ENCODE measurements at regions not wholly inside any gene's neighbourhood (a gene's known extent, or its start where the extent isn't known, plus 50 kb on each side); places are given as distances from the start of the nearest gene placed in this dataset.

GRCh38 chr1:22245100-22245650 lies 102.3 kb upstream of the WNT4 start:
- Mint-ChIP-seq H3K27ac (peak overlapping the region; percentile 42), H3K27me3 (ENCODE audit: insufficient read depth, low read depth) (peaks cover 27% of the 10 kb centered on the region), H3K9me3 (peaks cover 2% of the 10 kb centered on the region), H3K4me3 (no peak overlapping the region), H3K36me3 (no peaks in the 10 kb centered on the region), H3K4me1 (peaks cover 67% of the 10 kb centered on the region)
- peaks cover 11% of the 10 kb centered on the region for H3F3A ChIP-seq (ENCODE audit: low read depth)
- H3K9ac ChIP-seq, result no peak overlapping the region
- peak overlapping the region; percentile 58 for H3K4me2 ChIP-seq
- peaks cover 21% of the 10 kb centered on the region for H3K4me1 ChIP-seq
- H3K36me3 ChIP-seq, result no peaks in the 10 kb centered on the region
- no peaks in the 10 kb centered on the region for H3K9me3 ChIP-seq (ENCODE audit: low read depth)
- peaks cover 32% of the 10 kb centered on the region for H4K20me1 ChIP-seq (ENCODE audit: low read depth)
- no peak for DNase-seq (ENCODE audit: low spot score)
- H3K79me2 ChIP-seq (ENCODE audit: low read depth), result no peaks in the 10 kb centered on the region
- TF ChIP-seq EZH2 (IDR thresholded peaks at IDR 0.05), result no peak
- no peak for TF ChIP-seq EZH2phosphoT487 (IDR thresholded peaks at IDR 0.05)
- TF ChIP-seq CTCF (IDR thresholded peaks at IDR 0.05), result no peak
- H3K27ac ChIP-seq, result no peak overlapping the region
- peaks cover 94% of the 10 kb centered on the region for H3K27me3 ChIP-seq
- no peak overlapping the region for H3K4me3 ChIP-seq
- H2AFZ ChIP-seq (replicated peaks), result no peak overlapping the region

DNA sequence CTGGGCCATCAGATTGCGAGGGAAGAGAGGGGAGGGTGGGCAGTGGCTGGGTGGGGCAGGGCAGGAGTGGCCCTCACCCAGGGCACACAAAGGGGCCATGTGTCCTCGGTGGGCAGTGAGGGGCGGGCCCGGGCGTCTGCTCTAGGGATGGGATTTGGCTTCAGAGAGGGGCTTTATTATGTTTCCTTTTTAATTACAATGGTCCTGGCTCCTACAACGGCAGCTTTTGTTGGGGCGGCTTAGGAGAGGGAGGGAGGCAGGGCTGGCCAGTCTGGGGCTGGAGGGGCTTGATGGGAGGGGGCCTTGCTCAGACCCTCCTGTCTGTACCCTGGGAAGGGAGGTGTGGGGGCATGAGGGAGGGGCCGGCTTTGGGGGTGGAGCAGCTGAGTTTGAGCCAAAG lies 102.8 kb upstream of the WNT4 start:
- DNase-seq (ENCODE audit: low spot score), result peak; percentile 81
- Histone ChIP-seq H3F3A (ENCODE audit: low read depth) (peaks cover 11% of the 10 kb centered on the region), H3K4me3 (no peak overlapping the region), H3K79me2 (ENCODE audit: low read depth) (no peaks in the 10 kb centered on the region), H3K9me3 (ENCODE audit: low read depth) (no peaks in the 10 kb centered on the region), H3K4me2 (peak overlapping the region; percentile 58), H3K27ac (no peak overlapping the region), H3K9ac (no peak overlapping the region), H3K4me1 (peaks cover 21% of the 10 kb centered on the region), H3K27me3 (peaks cover 94% of the 10 kb centered on the region), H3K36me3 (no peaks in the 10 kb centered on the region), H2AFZ (replicated peaks) (no peak overlapping the region), H4K20me1 (ENCODE audit: low read depth) (peaks cover 32% of the 10 kb centered on the region)
- H3K9me3 Mint-ChIP-seq, result peaks cover 2% of the 10 kb centered on the region
- H3K27ac Mint-ChIP-seq, result no peak overlapping the region
- H3K27me3 Mint-ChIP-seq (ENCODE audit: insufficient read depth, low read depth), result peaks cover 27% of the 10 kb centered on the region
- peaks cover 70% of the 10 kb centered on the region for H3K4me1 Mint-ChIP-seq
- no peaks in the 10 kb centered on the region for H3K36me3 Mint-ChIP-seq
- no peak overlapping the region for H3K4me3 Mint-ChIP-seq
- TF ChIP-seq EZH2 (IDR thresholded peaks at IDR 0.05) (no peak), CTCF (IDR thresholded peaks at IDR 0.05) (no peak), EZH2phosphoT487 (IDR thresholded peaks at IDR 0.05) (no peak)

DNA sequence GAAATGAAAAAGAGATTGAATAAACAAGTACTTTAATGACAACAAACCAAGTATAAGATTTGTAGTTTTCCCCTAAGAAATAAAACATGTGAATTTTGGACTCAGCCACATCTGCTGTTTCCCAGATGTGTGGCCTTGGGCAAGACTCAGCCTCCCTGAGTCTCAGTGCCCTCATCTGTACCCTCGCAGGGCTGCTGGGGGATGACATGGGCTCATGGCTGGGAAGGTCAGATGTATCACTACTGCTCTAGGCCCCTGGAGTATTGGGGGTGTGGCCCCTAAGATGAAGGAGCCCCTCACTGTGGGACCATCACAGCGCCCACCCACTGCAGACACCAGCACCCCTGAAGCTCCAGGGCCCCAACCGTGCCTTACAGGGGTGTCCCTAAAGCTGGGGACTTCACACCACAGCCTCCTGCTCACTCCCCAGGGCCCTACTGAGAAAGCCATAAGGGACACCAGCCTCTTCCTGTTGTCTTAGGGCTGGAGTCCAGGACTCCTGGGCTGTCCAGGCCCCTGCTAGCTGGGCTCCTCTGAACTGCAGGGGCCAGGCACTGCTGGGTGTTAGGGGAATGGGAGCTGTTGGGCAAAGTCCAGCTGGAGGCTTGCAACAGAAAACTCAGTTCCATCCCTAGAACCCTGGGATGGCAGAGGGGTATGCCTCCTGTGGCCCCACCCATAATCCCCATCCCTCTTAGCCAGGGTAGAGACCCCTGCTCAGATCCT lies 104.0 kb upstream of the WNT4 start:
- Mint-ChIP-seq H3K4me1 (peaks cover 61% of the 10 kb centered on the region), H3K4me3 (no peak overlapping the region), H3K27me3 (ENCODE audit: insufficient read depth, low read depth) (peaks cover 24% of the 10 kb centered on the region), H3K27ac (no peak overlapping the region), H3K36me3 (no peaks in the 10 kb centered on the region), H3K9me3 (peaks cover 2% of the 10 kb centered on the region)
- TF ChIP-seq CTCF (IDR thresholded peaks at IDR 0.05) (no peak), EZH2 (IDR thresholded peaks at IDR 0.05) (no peak), EZH2phosphoT487 (IDR thresholded peaks at IDR 0.05) (no peak)
- DNase-seq (ENCODE audit: low spot score), result no peak
- H3K4me2 ChIP-seq, result no peak overlapping the region
- H3K9me3 ChIP-seq (ENCODE audit: low read depth), result no peaks in the 10 kb centered on the region
- H3K79me2 ChIP-seq (ENCODE audit: low read depth), result no peaks in the 10 kb centered on the region
- peaks cover 94% of the 10 kb centered on the region for H3K27me3 ChIP-seq
- peaks cover 40% of the 10 kb centered on the region for H4K20me1 ChIP-seq (ENCODE audit: low read depth)
- no peaks in the 10 kb centered on the region for H3K36me3 ChIP-seq
- H2AFZ ChIP-seq (replicated peaks), result no peak overlapping the region
- H3K4me1 ChIP-seq, result peaks cover 21% of the 10 kb centered on the region
- H3K4me3 ChIP-seq, result no peak overlapping the region
- H3K9ac ChIP-seq, result no peak overlapping the region
- H3F3A ChIP-seq (ENCODE audit: low read depth), result peaks cover 11% of the 10 kb centered on the region
- H3K27ac ChIP-seq, result no peak overlapping the region

Measured in neural progenitor cell (in vitro differentiated cells).